ENCODE measurements at regions not wholly inside any gene's neighbourhood (a gene's known extent, or its start where the extent isn't known, plus 50 kb on each side); places are given as distances from the start of the nearest gene placed in this dataset.

- TF ChIP-seq POLR2AphosphoS5 (IDR thresholded peaks at IDR 0.05) = no peak
- TF ChIP-seq POLR2A (IDR thresholded peaks at IDR 0.05; ENCODE audit: low read depth) = no peak
- TF ChIP-seq CTCF (IDR thresholded peaks at IDR 0.05) = no peak
- no peak for TF ChIP-seq EP300 (IDR thresholded peaks at IDR 0.05)
- H3K36me3 ChIP-seq = no peaks in the 10 kb centered on the region
- WGBS = 82% methylated on average over 8 of the region's 8 CpGs
Observed at GRCh38 chr22:34972191-34972897, 93.6 kb upstream of the ISX start.

DNA sequence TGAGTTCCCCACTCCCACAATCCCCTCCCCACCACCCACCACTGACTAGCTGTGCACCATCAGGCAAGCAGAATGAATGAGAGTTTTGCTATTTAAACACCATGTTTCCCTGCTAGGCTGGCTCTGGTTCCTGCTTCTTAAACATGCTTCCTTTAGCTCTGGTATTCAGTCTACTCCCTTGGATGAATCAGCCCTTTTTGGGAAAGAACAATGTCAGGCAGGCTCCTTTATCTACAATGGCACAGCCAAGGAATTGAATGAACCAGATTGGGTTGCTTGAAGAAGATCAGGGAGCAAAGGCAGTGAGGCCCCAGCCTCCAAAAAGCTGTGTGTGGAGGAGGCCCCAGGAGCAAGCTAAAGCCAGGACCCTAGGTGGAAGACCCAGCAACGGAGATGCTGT is 92.9 kb upstream of the ISX start:
- Histone ChIP-seq H3K27ac (replicated peaks in 1 of 4) (no peak overlapping the region), H3K27me3 (peaks cover 0 to 6% (median 0%) of the 10 kb centered on the region in 4 donors), H3K36me3 (no peaks in the 10 kb centered on the region), H3K4me3 (no peak overlapping the region), H3K4me1 (no peaks in the 10 kb centered on the region), H3K9me3 (peaks cover 0 to 4% (median 0%) of the 10 kb centered on the region in 4 donors)
- TF ChIP-seq EP300 (IDR thresholded peaks at IDR 0.05) = no peak
- TF ChIP-seq POLR2A (IDR thresholded peaks at IDR 0.05; ENCODE audit: low read depth) = no peak
- TF ChIP-seq CTCF (IDR thresholded peaks at IDR 0.05) = no peak
- no peak for TF ChIP-seq POLR2AphosphoS5 (IDR thresholded peaks at IDR 0.05)
- DNase-seq (ENCODE audit: extremely low spot score) = no peak
- intact Hi-C loops (cut with DNase I) = no loop called here
- WGBS = 57% methylated on average over 1 of the region's 1 CpG

More at GRCh38 chr22:34972191-34972897, 93.6 kb upstream of the ISX start:
- H3K4me3 ChIP-seq = no peak overlapping the region
- DNase-seq (ENCODE audit: extremely low spot score) = no peak
- H3K4me1 ChIP-seq = no peaks in the 10 kb centered on the region
- no peak overlapping the region for H3K27ac ChIP-seq (replicated peaks in 1 of 4)
- intact Hi-C loops (cut with DNase I) = no loop called here
- peaks cover 0 to under 1% (median 0%) of the 10 kb centered on the region in 4 donors for H3K9me3 ChIP-seq
- H3K27me3 ChIP-seq = peaks cover 0 to 6% (median 0%) of the 10 kb centered on the region in 4 donors

DNA sequence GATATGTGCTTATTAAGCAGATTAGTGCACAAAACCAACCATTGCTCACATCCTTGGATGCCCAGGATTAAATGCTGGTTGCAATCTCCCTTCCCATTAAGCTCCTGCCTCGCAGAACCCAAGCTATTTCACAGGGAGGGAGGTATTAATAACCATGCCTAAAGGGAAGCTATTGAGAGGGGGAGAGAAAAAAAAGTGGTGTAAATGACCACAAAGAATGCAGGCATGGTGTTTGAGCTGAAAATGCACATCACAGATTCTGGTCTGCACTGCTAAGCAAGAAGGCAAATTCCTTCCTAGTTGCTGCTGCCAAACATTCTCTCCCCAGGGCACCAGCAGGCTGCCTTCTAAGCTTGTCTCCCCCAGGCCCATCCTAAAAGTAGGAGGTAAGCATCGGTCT is 92.0 kb upstream of the ISX start:
- Histone ChIP-seq H3K9me3 (peaks cover 0 to 4% (median 0%) of the 10 kb centered on the region in 4 donors), H3K27ac (replicated peaks in 1 of 4) (no peak overlapping the region), H3K36me3 (no peaks in the 10 kb centered on the region), H3K4me3 (no peak overlapping the region), H3K4me1 (no peaks in the 10 kb centered on the region), H3K27me3 (peaks cover 0 to 6% (median 0%) of the 10 kb centered on the region in 4 donors)
- TF ChIP-seq POLR2A (IDR thresholded peaks at IDR 0.05; ENCODE audit: low read depth) (no peak), CTCF (IDR thresholded peaks at IDR 0.05) (no peak), POLR2AphosphoS5 (IDR thresholded peaks at IDR 0.05) (no peak), EP300 (IDR thresholded peaks at IDR 0.05) (no peak)
- DNase-seq (ENCODE audit: extremely low spot score) = no peak
- WGBS = 41% methylated on average over 2 of the region's 2 CpGs
- intact Hi-C loops (cut with DNase I) = no loop called here

- Histone ChIP-seq H3K36me3 (no peaks in the 10 kb centered on the region), H3K9me3 (peaks cover 0 to 4% (median 0%) of the 10 kb centered on the region in 4 donors), H3K4me1 (no peaks in the 10 kb centered on the region), H3K27me3 (peaks cover 0 to 6% (median 0%) of the 10 kb centered on the region in 4 donors), H3K4me3 (no peak overlapping the region), H3K27ac (replicated peaks in 1 of 4) (no peak overlapping the region)
- intact Hi-C loops (cut with DNase I) = no loop called here
- DNase-seq (ENCODE audit: extremely low spot score) = no peak
- TF ChIP-seq POLR2AphosphoS5 (IDR thresholded peaks at IDR 0.05) = no peak
- no peak for TF ChIP-seq CTCF (IDR thresholded peaks at IDR 0.05)
- no peak for TF ChIP-seq EP300 (IDR thresholded peaks at IDR 0.05)
- no peak for TF ChIP-seq POLR2A (IDR thresholded peaks at IDR 0.05; ENCODE audit: low read depth)
- WGBS = 67% methylated on average over 1 of the region's 1 CpG
Observed at GRCh38 chr22:34975721-34976120, 90.2 kb upstream of the ISX start.
